Activated CD8-positive, alpha-beta memory T cell treated with anti-CD3 and anti-CD28 coated beads for 36 hours (primary cell): ENCODE measurements at regions not wholly inside any gene's neighbourhood (a gene's known extent, or its start where the extent isn't known, plus 50 kb on each side); places are given as distances from the start of the nearest gene placed in this dataset.
"Not testable (repeated sequence)": the region's sequence is repeated elsewhere in the genome, so short reads cannot be mapped to it uniquely, and the experiment has no call there.

Experiments
- CTCF ChIA-PET: fragments of 350-600 bp; sonication (Branson Sonifier 250); formaldehyde crosslinking; loops from one replicate; lab custom pipeline; 2021; ENCODE audit warnings: antibody characterized with exemption; lab: Charles Lee
- POLR2A ChIA-PET: fragments of 350-600 bp; sonication (Branson Sonifier 250); formaldehyde crosslinking; loops from one replicate; lab custom pipeline; 2021; ENCODE audit warnings: antibody characterized with exemption; lab: Charles Lee

GRCh38 chr2:215889240-215889969 lies 123.9 kb downstream of the MREG start:
- POLR2A ChIA-PET, CTCF ChIA-PET: not testable (repeated sequence)

- ChIA-PET POLR2A (no interaction called here), CTCF (no interaction called here)
These were observed 124.7 kb downstream of the MREG start for GRCh38 chr2:215888680-215889079.

DNA sequence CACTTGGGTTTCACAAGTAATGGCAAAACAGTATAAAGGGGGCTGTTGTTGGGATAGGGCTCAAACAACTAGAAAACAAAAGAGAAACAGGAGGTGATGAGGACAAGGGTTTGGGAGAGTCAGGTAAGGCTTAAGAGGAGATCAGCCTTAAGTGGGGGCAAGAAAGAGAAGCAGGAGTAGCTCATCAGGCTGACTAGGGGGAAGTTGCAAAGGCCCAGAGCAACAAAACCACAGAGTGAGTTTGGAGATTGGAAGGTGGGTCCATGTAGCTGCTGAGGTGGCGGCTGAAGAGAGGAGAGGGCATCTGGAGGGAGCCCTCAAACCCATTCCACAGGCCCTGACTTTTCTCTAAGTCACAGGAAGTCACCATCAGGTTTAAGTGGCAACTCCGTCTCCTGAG lies 126.0 kb downstream of the MREG start:
- POLR2A ChIA-PET: no interaction called here
- CTCF ChIA-PET: no interaction called here

DNA sequence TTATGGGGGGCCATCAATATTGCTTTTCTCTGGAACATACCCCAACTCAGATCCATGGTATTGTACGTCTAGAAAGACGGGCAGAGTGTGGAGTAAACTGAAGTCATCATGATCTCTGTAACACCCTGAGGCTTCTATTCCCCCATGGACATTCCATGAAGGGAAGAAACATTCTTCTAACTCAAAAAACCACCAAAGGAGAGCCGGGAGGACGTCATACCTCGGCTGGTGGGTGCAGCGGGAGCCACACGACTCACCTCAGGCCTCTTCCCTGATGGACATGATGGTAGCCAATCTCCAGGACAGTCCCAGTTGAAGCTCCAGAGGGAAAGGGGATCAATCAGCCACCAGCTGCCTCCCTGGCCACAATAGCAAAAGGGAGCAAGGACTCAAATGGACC lies 127.3 kb downstream of the MREG start:
- ChIA-PET CTCF (no interaction called here), POLR2A (no interaction called here)

- CTCF ChIA-PET: no interaction called here
- POLR2A ChIA-PET: no interaction called here
These were observed 127.8 kb downstream of the MREG start for GRCh38 chr2:215885536-215885935.

GRCh38 chr2:215884451-215885087 lies 128.8 kb downstream of the MREG start:
- ChIA-PET CTCF (interaction anchor here (0.6 kb wide), 1 partner anchor 754 kb away, joined by 3 read pairs; no protein-coding TSS in a partner anchor), POLR2A (no interaction called here)

DNA sequence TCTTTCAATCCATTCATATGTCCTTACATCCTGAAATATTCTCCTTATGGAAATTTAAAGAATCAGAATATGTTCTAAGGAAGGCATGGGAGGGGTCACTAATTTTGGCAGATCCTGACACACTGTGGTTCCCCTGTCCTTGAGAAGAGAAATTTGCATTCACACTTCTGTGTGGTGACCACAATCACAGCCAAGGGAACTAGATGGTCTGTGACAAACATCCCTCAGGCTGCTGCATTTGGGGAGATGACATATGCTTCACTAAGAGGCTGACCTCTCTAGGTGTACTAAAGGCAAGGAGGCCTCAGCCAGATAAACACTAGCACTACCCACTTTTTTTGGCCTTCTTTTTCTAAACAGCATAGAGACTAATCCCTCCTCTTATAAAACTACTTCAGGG lies 129.6 kb downstream of the MREG start:
- CTCF ChIA-PET: no interaction called here
- POLR2A ChIA-PET: no interaction called here

DNA sequence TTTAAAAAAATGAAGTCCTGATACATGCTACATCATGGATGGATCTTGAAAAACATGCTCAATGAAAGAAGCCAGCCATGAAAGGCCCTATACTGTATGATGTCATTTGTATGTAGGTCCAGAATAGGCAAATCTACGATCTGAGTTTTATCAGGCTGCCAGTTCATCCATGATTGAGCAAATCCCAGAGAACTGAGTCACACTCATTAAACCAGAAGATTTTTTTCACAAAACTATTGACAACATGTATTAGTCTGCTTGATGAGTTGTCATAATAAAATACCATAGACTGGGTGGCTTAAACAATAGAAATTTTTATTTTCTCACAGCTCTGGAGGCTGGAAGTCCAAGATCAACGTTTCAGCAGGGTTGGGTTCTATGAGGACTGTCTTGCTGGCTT lies 130.7 kb downstream of the MREG start:
- POLR2A ChIA-PET: no interaction called here
- CTCF ChIA-PET: no interaction called here

DNA sequence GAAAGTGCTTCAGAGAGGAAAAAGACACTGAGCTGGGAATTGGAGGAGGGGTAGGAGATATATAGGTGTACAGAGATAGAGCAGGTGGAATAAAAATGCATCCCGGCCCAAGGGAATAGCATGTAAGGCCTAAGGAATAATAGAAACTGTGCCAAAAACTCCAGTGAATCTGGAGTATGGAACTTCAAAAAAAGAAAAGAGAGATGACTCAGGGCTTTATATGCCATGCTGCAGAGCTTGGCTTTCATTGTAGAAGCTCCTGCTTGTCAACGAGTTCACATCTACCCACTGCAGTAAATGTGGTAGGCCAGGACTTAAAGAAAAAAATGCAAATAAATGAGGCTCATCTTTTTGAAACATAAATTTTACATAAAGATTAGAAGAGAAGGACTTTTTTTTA lies 131.8 kb downstream of the MREG start:
- ChIA-PET CTCF (no interaction called here), POLR2A (no interaction called here)

DNA sequence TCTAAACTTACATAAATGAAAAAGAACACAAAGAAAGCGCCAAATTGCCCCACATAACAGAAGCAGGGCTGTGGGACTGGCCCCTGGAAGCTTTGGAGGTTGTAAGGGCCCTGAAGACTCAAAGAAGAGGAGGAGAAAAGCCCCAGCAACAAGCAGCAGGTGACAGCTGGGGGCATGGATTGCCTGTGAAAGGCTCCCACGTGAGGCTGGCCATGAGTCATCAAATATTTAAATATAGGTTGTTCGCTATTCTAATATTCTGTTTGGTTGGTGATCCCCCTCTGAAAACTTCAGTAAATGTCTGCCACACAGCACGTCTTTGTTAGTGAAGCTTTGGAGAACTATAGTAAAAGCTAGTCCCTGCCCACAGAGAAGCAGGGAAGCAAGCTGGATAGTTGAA lies 132.4 kb downstream of the MREG start:
- ChIA-PET CTCF (no interaction called here), POLR2A (no interaction called here)

DNA sequence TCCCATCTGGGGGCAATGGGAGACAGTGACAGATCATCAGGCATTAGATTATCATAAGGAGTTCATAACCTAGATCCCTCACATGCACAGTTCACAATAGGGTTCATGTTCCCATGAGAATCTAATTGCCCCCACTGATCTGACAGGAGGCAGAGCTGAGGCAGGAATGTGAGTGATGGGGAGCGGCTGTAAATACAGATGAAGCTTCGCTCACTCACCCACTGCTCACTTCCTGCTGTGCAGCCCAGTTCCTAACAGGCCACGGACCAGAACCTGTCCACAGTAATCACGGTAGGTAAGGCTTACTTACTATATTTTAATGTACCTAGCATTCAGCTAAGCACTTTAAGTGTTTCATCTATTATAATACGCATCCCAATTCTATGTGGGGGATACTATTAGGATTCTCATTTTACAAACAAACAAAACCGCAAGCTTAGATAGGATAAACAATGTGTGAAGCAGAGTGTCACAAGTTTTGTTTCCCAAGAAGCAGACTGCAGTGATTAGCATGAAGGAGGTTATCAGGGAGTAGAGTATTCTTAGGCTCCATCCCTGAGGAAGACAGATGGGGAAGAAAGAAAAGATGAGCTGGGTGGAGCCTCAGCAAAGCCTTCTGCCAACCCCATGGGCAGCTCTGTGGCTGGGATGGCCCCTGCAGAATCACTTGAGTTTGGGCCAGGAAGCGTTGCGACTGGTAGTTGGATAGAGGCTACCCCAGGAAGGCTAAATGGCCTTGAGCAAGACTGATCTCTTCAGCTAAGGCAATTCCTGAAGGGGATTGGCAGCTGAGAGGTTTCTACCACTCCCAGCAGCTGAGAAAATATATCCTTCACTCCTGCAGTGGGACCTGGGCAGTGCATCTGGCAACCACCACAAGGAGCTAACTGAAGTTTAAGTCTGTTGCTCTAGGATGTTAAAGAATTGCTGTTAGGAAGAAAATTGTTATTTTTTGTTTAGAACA lies 133.1 kb downstream of the MREG start:
- POLR2A ChIA-PET: no interaction called here

GRCh38 chr2:215879331-215879730 lies 134.0 kb downstream of the MREG start:
- ChIA-PET POLR2A (no interaction called here), CTCF (no interaction called here)

More for the DNA sequence above, 133.1 kb downstream of the MREG start:
- CTCF ChIA-PET: no interaction called here

GRCh38 chr2:215878476-215879063 lies 134.8 kb downstream of the MREG start:
- ChIA-PET CTCF (no interaction called here), POLR2A (no interaction called here)

- ChIA-PET POLR2A (no interaction called here), CTCF (no interaction called here)
These were observed 136.5 kb downstream of the MREG start for GRCh38 chr2:215876937-215877238.

- POLR2A ChIA-PET: no interaction called here
- CTCF ChIA-PET: no interaction called here
These were observed 137.0 kb downstream of the MREG start for GRCh38 chr2:215876139-215876936.

DNA sequence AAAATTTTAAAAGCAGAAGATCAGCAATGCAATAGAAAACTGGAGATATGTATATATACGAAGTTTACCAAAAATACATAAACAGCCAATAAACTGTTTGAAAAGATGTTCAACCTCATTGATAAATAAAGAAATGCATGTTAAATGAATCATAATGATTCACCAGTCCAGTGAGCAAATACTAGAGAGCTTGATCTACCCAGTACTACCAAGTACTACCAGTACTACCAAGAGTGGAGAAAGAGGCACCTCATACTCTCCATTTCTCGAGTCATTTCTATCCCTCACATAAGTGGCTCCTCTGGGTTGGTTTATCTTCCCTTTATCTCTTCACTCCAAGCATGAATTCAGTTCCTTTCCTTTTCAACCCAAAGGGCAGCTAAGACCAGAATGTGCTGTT lies 138.9 kb downstream of the MREG start:
- ChIA-PET POLR2A (no interaction called here), CTCF (interaction anchor here (0.7 kb wide), 1 partner anchor 893 kb away, joined by 3 read pairs; no protein-coding TSS in a partner anchor)

DNA sequence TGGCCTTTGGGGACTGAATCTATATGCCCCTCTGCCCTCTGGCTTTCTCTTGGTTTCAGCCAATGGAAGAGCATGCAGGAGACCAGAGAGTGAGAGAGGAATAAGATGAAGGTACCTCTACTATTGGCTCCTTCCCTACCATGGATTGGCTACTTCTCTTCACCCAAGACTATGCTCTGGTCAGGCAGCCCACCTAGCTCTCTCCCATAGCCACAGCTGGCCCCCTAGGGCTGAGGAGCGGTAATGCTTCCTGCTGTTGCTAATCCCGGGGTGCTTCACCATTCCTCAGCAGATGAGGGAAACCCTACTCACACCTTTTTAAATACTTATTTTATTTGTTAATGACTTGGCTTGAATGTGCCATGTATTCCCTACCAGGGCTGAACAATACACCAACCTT lies 142.4 kb downstream of the MREG start:
- ChIA-PET CTCF (no interaction called here), POLR2A (no interaction called here)

- POLR2A ChIA-PET: no interaction called here
- CTCF ChIA-PET: no interaction called here
These were observed 143.3 kb downstream of the MREG start for GRCh38 chr2:215870088-215870490.

DNA sequence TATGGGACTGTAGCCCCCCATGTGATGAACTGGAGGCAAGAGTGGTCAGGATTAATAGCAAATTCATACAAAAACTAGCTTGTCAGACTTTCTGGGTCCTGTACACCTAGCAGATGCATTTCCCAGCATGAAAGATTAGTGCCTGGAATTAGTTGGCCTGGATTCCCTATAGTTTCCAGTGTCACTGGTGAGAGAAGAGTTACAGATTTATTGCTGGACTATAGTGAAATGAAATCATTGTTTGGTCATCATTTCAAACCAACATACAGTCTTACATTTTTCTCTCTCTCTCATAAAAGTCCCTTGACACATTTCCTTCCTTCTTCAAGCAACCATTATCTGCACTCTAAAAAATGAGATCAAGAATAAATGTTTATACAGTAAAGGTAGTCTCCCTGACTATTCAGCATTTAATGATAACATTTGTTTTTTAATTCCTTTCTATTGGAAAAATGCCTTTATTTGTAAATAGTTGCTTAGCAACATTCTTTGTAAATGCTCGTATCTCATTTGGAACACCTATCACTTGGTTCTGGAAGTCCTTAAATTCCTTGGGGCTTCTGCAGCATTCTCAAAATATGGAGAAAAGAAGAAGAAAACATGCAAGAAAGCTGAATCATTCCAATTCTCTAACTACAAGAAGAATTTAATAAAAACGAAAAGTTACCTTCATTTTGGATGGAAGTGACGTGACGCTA lies 144.4 kb downstream of the MREG start:
- ChIA-PET CTCF (no interaction called here), POLR2A (no interaction called here)
